ENCODE measurements at regions not wholly inside any gene's neighbourhood (a gene's known extent, or its start where the extent isn't known, plus 50 kb on each side); places are given as distances from the start of the nearest gene placed in this dataset.

GRCh38 chr2:204172145-204172600 lies 235.6 kb downstream of the ICOS start:
- Mint-ChIP-seq H3K4me3 (no peak overlapping the region), H3K9me3 (no peaks in the 10 kb centered on the region), H3K4me1 (0 out of 2 replicates have a peak, but pooled peaks cover 2% of the 10 kb centered on the region), H3K27ac (no peak overlapping the region), H3K36me3 (no peaks in the 10 kb centered on the region), H3K27me3 (ENCODE audit: low read depth) (no peaks in the 10 kb centered on the region)
- TF ChIP-seq JUN (CRISPR knock-in tag; IDR thresholded peaks at IDR 0.05) = no peak
- TF ChIP-seq, protein P1, sequence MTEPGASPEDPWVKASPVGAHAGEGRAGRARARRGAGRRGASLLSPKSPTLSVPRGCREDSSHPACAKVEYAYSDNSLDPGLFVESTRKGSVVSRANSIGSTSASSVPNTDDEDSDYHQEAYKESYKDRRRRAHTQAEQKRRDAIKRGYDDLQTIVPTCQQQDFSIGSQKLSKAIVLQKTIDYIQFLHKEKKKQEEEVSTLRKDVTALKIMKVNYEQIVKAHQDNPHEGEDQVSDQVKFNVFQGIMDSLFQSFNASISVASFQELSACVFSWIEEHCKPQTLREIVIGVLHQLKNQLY (CRISPR knock-in tag; IDR thresholded peaks at IDR 0.05) = no peak
- TF ChIP-seq FOXJ3 (CRISPR knock-in tag; IDR thresholded peaks at IDR 0.05; ENCODE audit: borderline replicate concordance) = no peak
- TF ChIP-seq NR2C2 (CRISPR knock-in tag; IDR thresholded peaks at IDR 0.05) = no peak
- TF ChIP-seq ZNF232 (CRISPR knock-in tag; IDR thresholded peaks at IDR 0.05) = no peak
- no peak for TF ChIP-seq ATF3 (CRISPR knock-in tag; conservative IDR thresholded peaks at IDR 0.05)
- no peak for TF ChIP-seq E2F1 (CRISPR knock-in tag; IDR thresholded peaks at IDR 0.05)
- TF ChIP-seq ZBTB43 (CRISPR knock-in tag; IDR thresholded peaks at IDR 0.05) = no peak
- no peak for TF ChIP-seq SP1 (CRISPR knock-in tag; conservative IDR thresholded peaks at IDR 0.05)
- no peak for TF ChIP-seq TEAD4 (CRISPR knock-in tag; IDR thresholded peaks at IDR 0.05)
- TF ChIP-seq ZNF423 (CRISPR knock-in tag; IDR thresholded peaks at IDR 0.05) = no peak
- no peak for TF ChIP-seq ETV6 (CRISPR knock-in tag; IDR thresholded peaks at IDR 0.05)
- POLR2A ChIA-PET = no interaction called here
- peak; percentile 46 for ATAC-seq
- CTCF ChIA-PET = interaction anchor here (1.4 kb wide), 1 partner anchor 27 kb away, joined by 6 read pairs; no protein-coding TSS in a partner anchor
- no peak for DNase-seq (ENCODE audit: low spot score)

GRCh38 chr2:204174034-204174433 lies 237.5 kb downstream of the ICOS start:
- Mint-ChIP-seq H3K36me3 (no peaks in the 10 kb centered on the region), H3K4me1 (0 out of 2 replicates have a peak, but pooled peaks cover 2% of the 10 kb centered on the region), H3K27me3 (ENCODE audit: low read depth) (no peaks in the 10 kb centered on the region), H3K27ac (no peak overlapping the region), H3K9me3 (no peaks in the 10 kb centered on the region; the same call in 1 of the 2 replicates), H3K4me3 (no peak overlapping the region)
- no peak for ATAC-seq
- TF ChIP-seq CREM (CRISPR knock-in tag; IDR thresholded peaks at IDR 0.05) (no peak), HMGA2 (CRISPR knock-in tag; IDR thresholded peaks at IDR 0.05) (no peak)
- ChIA-PET CTCF (no interaction called here), POLR2A (no interaction called here)
- DNase-seq (ENCODE audit: low spot score) = no peak

GRCh38 chr2:204175552-204176271 lies 239.1 kb downstream of the ICOS start:
- no peak for DNase-seq (ENCODE audit: low spot score)
- ChIA-PET POLR2A (no interaction called here), CTCF (interaction anchor here (1.0 kb wide), 1 partner anchor 31 kb away, joined by 4 read pairs; no protein-coding TSS in a partner anchor)
- ATAC-seq = no peak
- Mint-ChIP-seq H3K36me3 (no peaks in the 10 kb centered on the region), H3K27ac (no peak overlapping the region), H3K27me3 (ENCODE audit: low read depth) (no peaks in the 10 kb centered on the region), H3K9me3 (no peaks in the 10 kb centered on the region; the same call in 1 of the 2 replicates), H3K4me3 (no peak overlapping the region), H3K4me1 (0 out of 2 replicates have a peak, but pooled peaks cover 2% of the 10 kb centered on the region)
- TF ChIP-seq, protein P2, sequence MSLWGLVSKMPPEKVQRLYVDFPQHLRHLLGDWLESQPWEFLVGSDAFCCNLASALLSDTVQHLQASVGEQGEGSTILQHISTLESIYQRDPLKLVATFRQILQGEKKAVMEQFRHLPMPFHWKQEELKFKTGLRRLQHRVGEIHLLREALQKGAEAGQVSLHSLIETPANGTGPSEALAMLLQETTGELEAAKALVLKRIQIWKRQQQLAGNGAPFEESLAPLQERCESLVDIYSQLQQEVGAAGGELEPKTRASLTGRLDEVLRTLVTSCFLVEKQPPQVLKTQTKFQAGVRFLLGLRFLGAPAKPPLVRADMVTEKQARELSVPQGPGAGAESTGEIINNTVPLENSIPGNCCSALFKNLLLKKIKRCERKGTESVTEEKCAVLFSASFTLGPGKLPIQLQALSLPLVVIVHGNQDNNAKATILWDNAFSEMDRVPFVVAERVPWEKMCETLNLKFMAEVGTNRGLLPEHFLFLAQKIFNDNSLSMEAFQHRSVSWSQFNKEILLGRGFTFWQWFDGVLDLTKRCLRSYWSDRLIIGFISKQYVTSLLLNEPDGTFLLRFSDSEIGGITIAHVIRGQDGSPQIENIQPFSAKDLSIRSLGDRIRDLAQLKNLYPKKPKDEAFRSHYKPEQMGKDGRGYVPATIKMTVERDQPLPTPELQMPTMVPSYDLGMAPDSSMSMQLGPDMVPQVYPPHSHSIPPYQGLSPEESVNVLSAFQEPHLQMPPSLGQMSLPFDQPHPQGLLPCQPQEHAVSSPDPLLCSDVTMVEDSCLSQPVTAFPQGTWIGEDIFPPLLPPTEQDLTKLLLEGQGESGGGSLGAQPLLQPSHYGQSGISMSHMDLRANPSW (CRISPR knock-in tag; conservative IDR thresholded peaks at IDR 0.05; ENCODE audit: low read depth) = no peak
- TF ChIP-seq FOXK1 (CRISPR knock-in tag; IDR thresholded peaks at IDR 0.05) = no peak
- no peak for TF ChIP-seq AFF4 (CRISPR knock-in tag; IDR thresholded peaks at IDR 0.05; ENCODE audit: borderline replicate concordance)
- TF ChIP-seq ESRRA (CRISPR knock-in tag; IDR thresholded peaks at IDR 0.05; ENCODE audit: borderline replicate concordance) = no peak
